BLaER1 treated with 17β-estradiol and CSF1 and Interleukin-3, amounts not matched to agents 10 nM and 100 nM (cell line): ENCODE measurements at regions not wholly inside any gene's neighbourhood (a gene's known extent, or its start where the extent isn't known, plus 50 kb on each side); places are given as distances from the start of the nearest gene placed in this dataset.
A peak's percentile ranks its signal among the peaks of the same experiment; 100 is the strongest.
"Not testable (repeated sequence)": the region's sequence is repeated elsewhere in the genome, so short reads cannot be mapped to it uniquely, and the experiment has no call there.

Experiments used
- H3K27ac ChIP-seq, 11 experiments: shearing (Covaris generic); formaldehyde crosslinking; 2 replicates each; pipeline ENCODE4 v1.8.1; 2022
- H3K27me3 ChIP-seq, 11 experiments: shearing (Covaris generic); formaldehyde crosslinking; 2 replicates each; pipeline ENCODE4 v1.8.1; 2022
- H3K36me3 ChIP-seq, 11 experiments: shearing (Covaris generic); formaldehyde crosslinking; 2 replicates each; pipeline ENCODE4 v1.8.1; 2022
- H3K4me1 ChIP-seq, 10 experiments: shearing (Covaris generic); formaldehyde crosslinking; 2 replicates each; pipeline ENCODE4 v1.8.1; 2022
- H3K4me2 ChIP-seq, 11 experiments: shearing (Covaris generic); formaldehyde crosslinking; 2 replicates each; pipeline ENCODE4 v1.8.1; 2022
- H3K4me3 ChIP-seq, 10 experiments: shearing (Covaris generic); formaldehyde crosslinking; 2 replicates each; pipeline ENCODE4 v1.8.1; 2022
- H3K9ac ChIP-seq, 11 experiments: shearing (Covaris generic); formaldehyde crosslinking; 2 replicates each; pipeline ENCODE4 v1.8.1; 2022
- H3K9me3 ChIP-seq, 11 experiments: shearing (Covaris generic); formaldehyde crosslinking; replicated peaks in 1 of 11; 2 replicates each; pipeline ENCODE4 v1.8.1; 2022
- H4K20me1 ChIP-seq, 11 experiments: shearing (Covaris generic); formaldehyde crosslinking; 2 replicates each; pipeline ENCODE4 v1.8.1; 2022
- Cebpa-rat ChIP-seq, 11 experiments: shearing (Covaris generic); IDR thresholded peaks; 2 replicates each; pipeline ENCODE4 v1.8.1; 2022

DNA sequence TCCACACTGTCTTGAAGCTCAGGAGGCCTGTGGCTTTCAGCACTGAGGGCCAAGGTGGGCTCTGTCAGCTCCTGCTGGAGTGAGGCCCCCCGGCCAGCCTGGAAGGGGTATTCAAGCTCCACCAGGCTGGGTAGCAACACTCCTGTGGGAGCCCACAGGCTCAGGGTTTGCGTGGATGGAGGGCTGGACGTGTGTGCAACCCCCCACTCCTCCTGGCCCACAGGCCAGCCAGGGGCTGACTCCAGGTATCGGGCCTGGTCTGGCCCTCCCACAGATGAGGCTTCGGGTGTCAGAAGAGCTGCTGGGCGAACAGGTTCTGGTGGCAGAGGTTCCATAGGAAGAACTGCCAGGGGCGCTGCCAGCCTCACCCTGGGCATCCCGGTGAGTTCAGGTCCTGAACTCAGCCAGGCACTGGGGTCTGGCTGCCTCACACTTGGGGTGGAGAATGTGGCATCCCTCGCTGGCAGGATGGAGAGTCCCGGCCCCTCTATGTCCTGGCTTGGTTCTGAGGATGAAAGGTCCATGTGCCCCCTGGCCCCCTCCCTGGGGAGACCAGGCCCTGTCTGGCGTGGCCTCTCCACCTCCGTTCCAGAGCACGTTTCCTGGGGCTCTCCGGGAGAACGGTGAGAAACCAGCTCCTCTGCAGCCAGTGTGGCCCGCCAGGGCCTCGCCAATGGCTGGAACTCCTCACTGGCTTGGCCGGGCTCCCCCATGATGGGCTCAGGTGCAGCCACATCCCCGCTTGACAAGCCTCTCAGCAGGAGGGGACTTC lies 64.6 kb upstream of the TARDBP start:
- Histone ChIP-seq H3K4me1 (peaks cover 10 to 19% (median 12%) of the 10 kb centered on the region in 10 experiments), H3K9ac (no peak overlapping the region), H3K4me3 (no peak overlapping the region), H3K9me3 (no peaks in the 10 kb centered on the region), H3K27ac (no peak overlapping the region), H3K4me2 (no peak overlapping the region), H3K36me3 (no peaks in the 10 kb centered on the region), H3K27me3 (peaks cover 16 to 26% (median 22%) of the 10 kb centered on the region in 11 experiments), H4K20me1 (peaks cover 0 to 9% (median 0%) of the 10 kb centered on the region in 11 experiments; a peak in 2 of 22 replicates)
- no peak for TF ChIP-seq Cebpa-rat (IDR thresholded peaks at IDR 0.05)

DNA sequence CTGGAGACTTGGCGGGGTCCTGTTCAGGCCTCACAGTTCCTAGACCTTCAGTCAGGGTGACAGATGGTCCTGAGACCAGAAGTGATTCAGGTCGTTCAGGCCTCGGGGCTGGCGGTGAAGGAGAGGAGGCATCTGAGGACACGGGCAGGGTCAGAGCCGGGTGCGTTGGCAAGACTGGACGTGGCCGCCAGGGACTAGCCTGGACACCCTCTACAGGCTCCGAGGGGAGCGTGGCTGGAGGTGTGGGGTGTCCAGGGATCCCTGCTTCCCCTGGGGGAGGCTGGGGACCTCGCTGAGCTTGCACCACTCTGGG lies 64.0 kb upstream of the TARDBP start:
- TF ChIP-seq Cebpa-rat (IDR thresholded peaks at IDR 0.05): no peak
- H3K4me1 ChIP-seq: peaks cover 10 to 19% (median 12%) of the 10 kb centered on the region in 10 experiments
- peaks cover 0 to 9% (median 0%) of the 10 kb centered on the region in 11 experiments; a peak in 2 of 22 replicates for H4K20me1 ChIP-seq
- H3K9ac ChIP-seq: no peak overlapping the region
- H3K36me3 ChIP-seq: no peaks in the 10 kb centered on the region
- H3K9me3 ChIP-seq: peaks cover 0 to 3% (median 2%) of the 10 kb centered on the region in 11 experiments; a peak in 17 of 22 replicates
- peaks cover 12 to 22% (median 18%) of the 10 kb centered on the region in 11 experiments for H3K27me3 ChIP-seq
- H3K27ac ChIP-seq: no peak overlapping the region
- no peak overlapping the region for H3K4me3 ChIP-seq
- no peak overlapping the region for H3K4me2 ChIP-seq

DNA sequence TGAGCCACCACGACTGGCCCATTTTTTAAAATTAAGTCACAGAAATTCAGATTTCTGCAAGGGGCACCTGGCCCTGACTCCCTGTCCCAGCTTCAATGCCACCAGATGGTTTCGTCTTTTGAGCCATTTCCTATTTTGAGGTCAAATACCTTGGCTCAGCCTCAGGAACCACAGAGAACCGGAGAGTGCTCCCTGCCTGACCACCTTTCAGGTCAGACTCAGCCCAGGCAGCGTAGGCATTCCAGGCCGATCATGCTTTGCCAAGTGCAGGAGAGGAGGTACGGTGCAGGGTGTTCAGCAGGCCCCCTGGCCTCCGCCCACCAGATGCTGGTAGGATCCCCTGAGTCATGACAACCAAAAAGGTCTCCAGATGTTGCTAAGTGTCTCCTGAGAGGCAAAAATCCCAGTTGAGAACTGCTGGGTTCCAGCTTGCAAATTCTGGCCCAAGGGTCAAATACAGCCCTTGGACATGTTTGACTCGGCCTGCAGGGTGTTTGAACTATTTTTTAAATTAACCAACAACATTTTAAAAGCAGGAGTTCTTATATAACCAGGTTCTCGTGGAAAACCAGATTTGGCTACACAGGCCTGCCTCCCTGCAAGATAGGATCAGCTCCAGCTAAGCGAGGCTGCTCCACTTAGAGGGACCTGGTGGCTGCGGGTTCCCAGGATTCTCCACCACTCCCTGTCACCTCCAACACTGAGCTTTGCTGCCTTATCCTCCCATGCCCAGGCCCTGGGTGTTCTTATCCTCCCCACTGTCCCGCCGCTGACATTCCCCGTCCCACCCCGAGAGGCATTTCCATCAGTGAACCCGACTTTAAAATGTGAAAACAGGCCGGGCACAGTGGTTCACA lies 61.9 kb upstream of the TARDBP start:
- peaks cover 0 to 11% (median 0%) of the 10 kb centered on the region in 10 experiments; a peak in 3 of 20 replicates for H3K4me1 ChIP-seq
- no peak for TF ChIP-seq Cebpa-rat (IDR thresholded peaks at IDR 0.05)
- H3K36me3 ChIP-seq: peaks cover 0 to 3% (median 0%) of the 10 kb centered on the region in 11 experiments; a peak in 1 of 22 replicates
- no peak overlapping the region; a peak in 1 of 22 replicates for H3K4me2 ChIP-seq
- H4K20me1 ChIP-seq: no peaks in the 10 kb centered on the region; a peak in 1 of 22 replicates
- no peak overlapping the region for H3K9ac ChIP-seq
- peaks cover 5 to 15% (median 9%) of the 10 kb centered on the region in 11 experiments; a peak in 20 of 22 replicates for H3K9me3 ChIP-seq
- H3K4me3 ChIP-seq: no peak overlapping the region
- H3K27me3 ChIP-seq: peaks cover 0 to under 1% (median 0%) of the 10 kb centered on the region in 11 experiments; a peak in 1 of 22 replicates
- H3K27ac ChIP-seq: no peak overlapping the region

DNA sequence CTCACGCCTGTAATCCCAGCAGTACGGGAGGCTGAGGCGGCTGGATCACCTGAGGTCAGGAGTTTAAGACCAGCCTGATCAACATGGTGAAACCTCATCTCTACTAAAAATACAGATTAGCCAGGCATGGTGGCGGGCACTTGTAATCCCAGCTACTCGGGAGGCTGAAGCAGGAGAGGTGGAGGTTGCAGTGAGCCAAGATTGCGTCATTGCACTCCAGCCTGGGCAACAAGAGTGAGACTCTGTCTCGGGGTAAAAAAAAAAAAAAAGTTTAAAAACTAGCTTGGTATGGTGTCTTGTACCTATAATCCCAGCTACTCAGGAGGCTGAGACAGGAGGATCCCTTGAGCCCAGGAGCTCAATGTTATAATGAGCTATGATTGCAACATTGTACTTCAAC lies 61.2 kb upstream of the TARDBP start:
- not testable (repeated sequence) for H3K27me3 ChIP-seq, H3K4me2 ChIP-seq, H4K20me1 ChIP-seq, H3K27ac ChIP-seq, H3K4me3 ChIP-seq, H3K36me3 ChIP-seq, H3K9ac ChIP-seq
- Histone ChIP-seq H3K4me1 (peaks cover 0 to 15% (median 6%) of the 10 kb centered on the region in 10 experiments; a peak in 16 of 20 replicates), H3K9me3 (peaks cover 5 to 15% (median 9%) of the 10 kb centered on the region in 11 experiments; a peak in 20 of 22 replicates)
- peak in 1 of 11 experiments; percentile 38; a peak in 2 of 22 replicates for TF ChIP-seq Cebpa-rat (IDR thresholded peaks at IDR 0.05)

DNA sequence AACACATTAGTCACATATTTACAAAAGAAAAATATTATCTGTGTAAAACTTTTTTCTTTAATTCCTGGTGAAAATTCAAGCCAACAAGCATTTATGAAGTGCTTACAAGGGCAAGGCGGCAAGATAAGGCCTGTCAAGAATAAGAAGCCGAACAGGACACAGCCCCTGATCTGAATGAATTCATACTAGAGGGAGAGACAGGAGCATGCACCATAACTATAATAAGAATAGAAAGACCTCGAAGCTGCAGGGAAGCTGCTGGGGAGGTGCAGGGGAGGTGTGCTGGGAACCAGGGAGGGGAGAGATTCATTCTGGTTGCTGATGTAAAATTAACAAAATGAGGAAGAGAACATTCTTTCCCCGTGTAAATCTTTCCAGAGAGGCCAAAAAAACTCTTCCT lies 60.5 kb upstream of the TARDBP start:
- Histone ChIP-seq H3K4me1 (peaks cover 4 to 20% (median 9%) of the 10 kb centered on the region in 10 experiments; a peak in 19 of 20 replicates), H3K27me3 (no peaks in the 10 kb centered on the region), H3K4me3 (no peak overlapping the region), H3K27ac (no peak overlapping the region), H3K9me3 (peaks cover 5 to 15% (median 9%) of the 10 kb centered on the region in 11 experiments; a peak in 20 of 22 replicates), H3K9ac (no peak overlapping the region), H4K20me1 (no peaks in the 10 kb centered on the region; a peak in 1 of 22 replicates), H3K36me3 (peaks cover 0 to 3% (median 0%) of the 10 kb centered on the region in 11 experiments; a peak in 1 of 22 replicates), H3K4me2 (peak overlapping the region in 2 of 11 experiments; percentile 12 to 24; a peak in 2 of 22 replicates)
- no peak for TF ChIP-seq Cebpa-rat (IDR thresholded peaks at IDR 0.05)

DNA sequence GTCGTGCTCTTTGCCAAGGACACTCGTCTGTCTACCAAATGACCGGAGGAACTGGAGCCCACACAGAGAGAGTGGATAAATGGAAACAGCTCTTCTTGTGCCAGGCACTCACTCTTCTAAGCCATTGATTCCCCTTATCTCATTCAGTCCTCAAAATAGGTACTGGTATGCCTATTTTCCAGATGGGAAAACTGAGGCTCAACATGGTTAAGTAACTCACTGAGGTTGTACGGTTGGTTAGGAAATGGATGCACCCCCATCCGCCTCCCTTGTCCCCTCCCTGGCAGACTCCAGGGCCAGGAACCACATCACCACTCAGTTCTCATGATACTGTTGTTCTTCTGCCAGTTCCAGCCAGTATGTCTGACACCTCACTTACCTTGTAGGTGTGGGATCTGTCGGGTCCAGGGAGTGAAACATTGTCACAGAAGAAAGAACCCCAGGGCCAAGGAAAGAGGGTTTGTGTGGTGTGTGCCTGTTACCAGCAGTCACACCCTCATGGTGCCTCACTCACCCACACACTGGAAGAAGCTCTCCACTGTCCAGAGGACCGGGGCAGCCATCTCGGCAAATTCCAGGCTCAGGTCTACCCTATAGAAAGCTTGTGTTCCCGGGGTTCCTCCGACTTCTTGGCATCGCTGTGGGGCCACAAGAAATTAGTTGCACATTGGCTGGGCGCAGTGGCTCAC lies 58.8 kb upstream of the TARDBP start:
- no peak overlapping the region for H3K4me3 ChIP-seq
- peaks cover 0 to 3% (median 0%) of the 10 kb centered on the region in 11 experiments; a peak in 1 of 22 replicates for H3K36me3 ChIP-seq
- no peak overlapping the region for H3K4me2 ChIP-seq
- no peak overlapping the region for H3K27ac ChIP-seq
- H3K4me1 ChIP-seq: peaks cover 8 to 30% (median 13%) of the 10 kb centered on the region in 10 experiments; a peak in 19 of 20 replicates
- no peaks in the 10 kb centered on the region for H3K27me3 ChIP-seq
- H3K9ac ChIP-seq: no peak overlapping the region
- H4K20me1 ChIP-seq: no peaks in the 10 kb centered on the region; a peak in 1 of 22 replicates
- no peak for TF ChIP-seq Cebpa-rat (IDR thresholded peaks at IDR 0.05)
- H3K9me3 ChIP-seq: peaks cover 5 to 15% (median 9%) of the 10 kb centered on the region in 11 experiments; a peak in 20 of 22 replicates

DNA sequence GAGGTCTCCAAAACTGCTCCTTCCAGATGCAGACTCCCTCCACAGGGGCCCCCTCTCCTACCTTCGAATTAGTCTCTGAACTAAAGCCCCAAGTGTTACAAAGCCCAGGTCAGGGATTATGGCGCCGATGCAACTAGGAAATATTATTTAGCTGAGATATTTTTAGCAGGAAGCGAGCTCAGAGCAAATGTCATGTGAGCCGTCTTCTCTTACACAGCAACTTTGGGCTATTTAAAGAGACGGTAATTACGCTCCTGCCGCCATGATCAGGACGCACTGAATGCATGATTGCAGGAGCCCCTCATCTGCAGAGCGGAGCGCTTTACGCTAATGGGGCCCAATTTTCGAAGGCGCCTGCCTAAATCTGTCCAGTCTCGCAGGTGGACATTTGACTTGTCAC lies 55.3 kb upstream of the TARDBP start:
- peak overlapping the region in 10 of 11 experiments; percentile 6 to 88 (median 38); a peak in 14 of 22 replicates for H3K4me2 ChIP-seq
- peaks cover 5 to 15% (median 9%) of the 10 kb centered on the region in 11 experiments; a peak in 20 of 22 replicates for H3K9me3 ChIP-seq
- H3K4me1 ChIP-seq: peaks cover 23 to 42% (median 35%) of the 10 kb centered on the region in 10 experiments
- H3K27ac ChIP-seq: peak overlapping the region in 1 of 11 experiments; percentile 35; a peak in 2 of 22 replicates
- no peaks in the 10 kb centered on the region for H3K27me3 ChIP-seq
- H3K9ac ChIP-seq: peak overlapping the region in 1 of 11 experiments; percentile 32; a peak in 1 of 22 replicates
- TF ChIP-seq Cebpa-rat (IDR thresholded peaks at IDR 0.05): no peak
- peaks cover 0 to 3% (median 0%) of the 10 kb centered on the region in 11 experiments; a peak in 1 of 22 replicates for H3K36me3 ChIP-seq
- H4K20me1 ChIP-seq: peaks cover 0 to 4% (median 0%) of the 10 kb centered on the region in 11 experiments; a peak in 1 of 22 replicates
- H3K4me3 ChIP-seq: 0 out of 20 replicates have a peak overlapping the region, but pooled peaks of 1 of the 10 experiments have one; percentile 8

DNA sequence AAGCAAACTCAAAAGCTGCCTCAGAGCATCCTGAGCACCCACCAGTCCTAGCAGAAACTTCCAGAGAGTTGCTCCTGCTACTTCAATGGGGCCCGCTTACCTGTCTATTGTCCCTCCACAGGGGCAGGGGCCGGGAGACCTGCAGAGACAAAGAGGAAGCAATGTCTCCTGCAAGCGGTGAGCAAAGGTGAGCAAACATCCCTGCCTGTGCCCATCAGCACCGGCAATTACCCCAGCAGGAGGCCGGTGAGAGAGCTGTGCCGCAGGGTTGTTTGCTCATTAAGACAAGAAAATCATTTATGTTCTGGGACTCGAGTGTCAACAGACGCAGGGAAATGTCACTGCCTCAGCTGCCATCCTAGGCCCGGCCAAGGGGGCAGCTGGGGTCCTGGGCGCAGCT lies 53.8 kb upstream of the TARDBP start:
- H3K36me3 ChIP-seq: peaks cover 0 to 2% (median 0%) of the 10 kb centered on the region in 11 experiments; a peak in 1 of 22 replicates
- no peak for TF ChIP-seq Cebpa-rat (IDR thresholded peaks at IDR 0.05)
- no peak overlapping the region for H3K9ac ChIP-seq
- H3K9me3 ChIP-seq: peaks cover 4 to 10% (median 5%) of the 10 kb centered on the region in 11 experiments; a peak in 20 of 22 replicates
- H3K4me2 ChIP-seq: no peak overlapping the region
- H3K4me3 ChIP-seq: no peak overlapping the region
- H3K27ac ChIP-seq: no peak overlapping the region
- H4K20me1 ChIP-seq: peaks cover 0 to 4% (median 0%) of the 10 kb centered on the region in 11 experiments; a peak in 1 of 22 replicates
- H3K27me3 ChIP-seq: no peaks in the 10 kb centered on the region
- H3K4me1 ChIP-seq: peaks cover 31 to 49% (median 41%) of the 10 kb centered on the region in 10 experiments
